Neutrophil (primary cell): ENCODE measurements at regions not wholly inside any gene's neighbourhood (a gene's known extent, or its start where the extent isn't known, plus 50 kb on each side); places are given as distances from the start of the nearest gene placed in this dataset.

Experiments
- H3K27ac ChIP-seq: fragments of 200-600 bp; sonication (generic); 2 replicates; pipeline ENCODE4 v1.5.1; 2016; ENCODE audit warnings: mild to moderate bottlenecking, moderate library complexity
- H3K27me3 ChIP-seq: fragments of 200-600 bp; sonication (generic); 2 replicates; pipeline ENCODE4 v1.6.0; 2016; ENCODE audit warnings: mild to moderate bottlenecking
- H3K36me3 ChIP-seq: fragments of 200-600 bp; sonication (generic); 2 replicates; pipeline ENCODE4 v1.5.1; 2017
- H3K4me1 ChIP-seq, 2 experiments: fragments of 200-600 bp in 1 of 2; sonication (generic) in 1 of 2; 1 replicate in 1 of 2; 2 replicates in 1 of 2; pipeline versions ENCODE4 v1.5.1 to v1.6.1; 2013 to 2016; ENCODE audit warnings: low read depth in 1 of 2, low read length in 1 of 2, mild to moderate bottlenecking in 1 of 2, moderate library complexity in 1 of 2; ENCODE audit not compliant: control insufficient read depth in 1 of 2, insufficient read depth in 1 of 2
- H3K4me3 ChIP-seq, 2 experiments: fragments of 200-600 bp in 1 of 2; sonication (generic) in 1 of 2; 1 replicate in 1 of 2; 2 replicates in 1 of 2; pipeline ENCODE4 v1.5.1; 2013 to 2016; ENCODE audit warnings: low read depth in 1 of 2, low read length in 1 of 2, mild to moderate bottlenecking in 1 of 2, moderate library complexity in 1 of 2
- H3K9me3 ChIP-seq: fragments of 200-600 bp; sonication (generic); 2 replicates; pipeline ENCODE4 v1.5.1; 2016
- CTCF ChIP-seq: fragments of 200-600 bp; sonication (generic); IDR thresholded peaks from 2 replicates; pipeline ENCODE4 v1.5.1; 2016; ENCODE audit warnings: antibody characterized with exemption

DNA sequence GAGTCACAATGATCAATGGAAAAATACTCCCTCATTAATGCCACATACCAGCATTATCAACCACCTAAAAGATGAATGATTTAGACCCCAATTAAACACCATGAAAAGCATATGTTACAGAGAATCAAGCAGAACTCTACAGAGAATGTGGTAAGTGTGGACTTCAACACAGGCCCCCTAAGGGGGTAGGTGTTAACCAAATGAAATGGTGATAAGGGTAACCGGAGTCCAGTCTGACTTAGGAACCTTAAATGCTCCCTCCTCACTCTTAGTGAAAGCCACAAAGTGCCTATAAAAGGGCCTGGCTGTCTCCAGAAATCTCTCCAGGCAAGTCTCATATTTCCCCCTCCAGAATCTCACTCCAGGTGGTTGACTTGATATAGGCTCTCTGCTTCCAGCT is 149.2 kb upstream of the FOXD3 start:
- Histone ChIP-seq H3K36me3 (no peaks in the 10 kb centered on the region), H3K27ac (no peak overlapping the region), H3K27me3 (no peaks in the 10 kb centered on the region), H3K9me3 (no peaks in the 10 kb centered on the region), H3K4me3 (no peak overlapping the region), H3K4me1 (no peaks in the 10 kb centered on the region)
- TF ChIP-seq CTCF, result no peak

DNA sequence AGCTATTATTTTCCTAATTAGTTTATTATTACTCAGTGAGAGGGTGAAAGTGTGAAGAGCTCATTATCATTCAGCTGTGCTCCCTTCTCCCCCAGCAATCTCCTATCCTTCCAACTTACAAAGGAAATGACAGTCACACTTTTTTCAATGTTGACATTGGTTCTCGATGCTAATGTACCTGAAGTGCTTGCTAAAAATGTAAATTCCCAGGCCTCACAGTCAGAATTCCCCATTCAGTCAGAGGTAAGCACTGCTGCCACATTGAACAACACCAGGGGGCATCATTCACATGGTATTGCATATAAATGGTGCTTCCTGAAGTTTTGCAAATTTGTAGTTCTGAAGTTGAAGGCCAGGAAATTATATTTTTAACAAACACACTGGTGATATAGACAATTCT is 132.7 kb upstream of the FOXD3 start:
- Histone ChIP-seq H3K4me3 (no peak overlapping the region), H3K4me1 (no peaks in the 10 kb centered on the region), H3K27me3 (no peaks in the 10 kb centered on the region), H3K9me3 (no peaks in the 10 kb centered on the region), H3K27ac (no peak overlapping the region), H3K36me3 (no peaks in the 10 kb centered on the region)
- no peak for TF ChIP-seq CTCF

DNA sequence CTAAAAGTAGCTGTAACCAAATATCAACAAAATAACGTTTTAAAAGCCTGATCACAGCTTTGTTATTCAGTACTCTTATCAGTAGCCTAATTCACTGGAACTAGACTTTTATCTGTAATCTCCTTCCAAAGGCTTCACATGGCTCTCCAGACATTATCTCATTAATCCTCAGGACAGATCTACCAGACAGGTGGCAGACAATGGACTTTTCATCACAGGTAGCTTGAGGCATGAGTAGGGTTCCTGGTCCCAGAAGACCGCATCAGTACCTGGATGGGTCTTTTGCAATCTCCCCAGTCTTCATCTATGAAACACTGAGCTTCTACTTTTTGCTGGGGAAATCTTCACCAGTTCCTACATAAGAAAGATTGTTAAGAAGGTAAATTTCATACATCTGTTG is 132.2 kb upstream of the FOXD3 start:
- Histone ChIP-seq H3K27ac (no peak overlapping the region), H3K9me3 (no peaks in the 10 kb centered on the region), H3K4me3 (no peak overlapping the region), H3K36me3 (no peaks in the 10 kb centered on the region), H3K27me3 (no peaks in the 10 kb centered on the region), H3K4me1 (no peaks in the 10 kb centered on the region)
- TF ChIP-seq CTCF, result no peak

DNA sequence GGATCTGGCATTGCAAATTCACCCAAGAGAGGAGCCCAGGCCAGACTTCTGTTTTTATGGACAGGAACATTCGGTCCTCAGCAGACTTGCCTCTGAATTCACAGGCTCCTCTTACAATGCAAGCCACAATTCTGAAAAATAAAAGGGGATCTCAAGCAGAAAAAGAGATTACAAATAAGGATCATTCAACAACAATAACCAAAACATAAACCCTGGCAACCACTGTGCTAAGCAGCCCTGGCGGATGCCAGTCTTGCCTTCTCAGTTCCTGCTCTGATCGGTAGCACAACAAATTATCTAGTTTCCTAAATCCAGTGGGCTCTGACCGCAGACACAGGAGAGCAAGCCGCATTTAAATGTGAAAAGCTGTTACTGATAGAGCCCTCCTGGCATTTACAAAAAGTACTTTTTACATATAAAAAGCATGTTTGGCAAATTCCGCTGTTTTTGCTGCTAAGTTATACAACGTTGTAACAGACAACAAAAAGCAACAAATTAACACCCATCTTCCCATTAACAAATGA is 123.4 kb upstream of the FOXD3 start:
- Histone ChIP-seq H3K36me3 (no peaks in the 10 kb centered on the region), H3K4me1 (no peaks in the 10 kb centered on the region), H3K4me3 (no peak overlapping the region), H3K27ac (no peak overlapping the region), H3K9me3 (no peaks in the 10 kb centered on the region), H3K27me3 (peaks cover 24% of the 10 kb centered on the region)
- no peak for TF ChIP-seq CTCF

DNA sequence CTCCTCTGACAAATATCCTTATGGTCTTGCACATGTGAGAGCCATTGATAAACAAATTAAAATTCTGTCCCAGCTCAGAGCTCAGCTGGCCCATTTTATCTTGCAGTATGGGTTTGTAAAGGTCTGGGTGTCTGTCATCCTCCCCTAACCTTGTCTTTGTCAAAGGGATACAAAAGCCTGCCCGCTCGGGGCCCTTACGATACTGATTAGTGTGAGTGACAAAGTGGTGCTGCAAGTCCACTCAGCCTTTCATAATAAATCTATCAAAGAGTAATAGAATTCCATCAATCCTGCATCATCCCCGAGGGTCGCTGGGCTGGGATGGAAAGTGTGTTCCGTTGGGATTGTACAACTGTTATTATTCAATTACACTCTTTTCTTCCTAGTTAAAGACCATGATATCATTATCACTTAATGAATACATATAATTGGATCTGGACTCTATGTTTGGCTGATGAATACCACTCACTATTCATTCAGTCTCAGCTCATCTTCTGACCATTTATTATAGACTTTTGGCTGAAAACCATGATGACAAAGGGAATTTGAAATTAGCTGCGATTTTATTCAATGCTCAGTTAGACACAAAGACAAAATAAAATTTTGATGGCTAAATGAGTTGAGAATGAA is 122.5 kb upstream of the FOXD3 start:
- no peaks in the 10 kb centered on the region for H3K4me1 ChIP-seq
- H3K4me3 ChIP-seq, result no peak overlapping the region
- TF ChIP-seq CTCF, result no peak
- no peaks in the 10 kb centered on the region for H3K36me3 ChIP-seq
- H3K27me3 ChIP-seq, result peaks cover 24% of the 10 kb centered on the region
- no peaks in the 10 kb centered on the region for H3K9me3 ChIP-seq
- H3K27ac ChIP-seq, result no peak overlapping the region
